ENCODE measurements at regions not wholly inside any gene's neighbourhood (a gene's known extent, or its start where the extent isn't known, plus 50 kb on each side); places are given as distances from the start of the nearest gene placed in this dataset.

DNA sequence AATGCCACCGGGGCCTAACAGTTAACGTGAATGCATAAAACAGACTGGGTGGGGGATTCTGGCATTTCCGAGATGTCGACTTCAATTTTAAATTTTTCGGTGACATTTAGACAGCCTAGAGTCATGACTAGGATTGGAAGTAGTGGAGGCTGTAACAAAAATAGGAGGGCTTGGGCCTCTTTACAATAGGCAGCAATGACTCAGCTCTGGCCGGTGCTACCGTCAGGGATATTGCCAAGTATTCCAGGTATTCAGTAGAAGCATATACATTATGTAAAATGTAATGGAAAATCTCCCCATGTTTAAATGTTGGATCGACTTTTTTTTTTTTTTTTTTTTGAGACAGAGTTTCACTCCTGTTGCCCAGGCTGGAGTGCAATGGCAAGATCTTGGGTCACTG is 136.2 kb upstream of the STMND1 start:
- no peaks in the 10 kb centered on the region for H3K27me3 Mint-ChIP-seq (ENCODE audit: low read depth)

DNA sequence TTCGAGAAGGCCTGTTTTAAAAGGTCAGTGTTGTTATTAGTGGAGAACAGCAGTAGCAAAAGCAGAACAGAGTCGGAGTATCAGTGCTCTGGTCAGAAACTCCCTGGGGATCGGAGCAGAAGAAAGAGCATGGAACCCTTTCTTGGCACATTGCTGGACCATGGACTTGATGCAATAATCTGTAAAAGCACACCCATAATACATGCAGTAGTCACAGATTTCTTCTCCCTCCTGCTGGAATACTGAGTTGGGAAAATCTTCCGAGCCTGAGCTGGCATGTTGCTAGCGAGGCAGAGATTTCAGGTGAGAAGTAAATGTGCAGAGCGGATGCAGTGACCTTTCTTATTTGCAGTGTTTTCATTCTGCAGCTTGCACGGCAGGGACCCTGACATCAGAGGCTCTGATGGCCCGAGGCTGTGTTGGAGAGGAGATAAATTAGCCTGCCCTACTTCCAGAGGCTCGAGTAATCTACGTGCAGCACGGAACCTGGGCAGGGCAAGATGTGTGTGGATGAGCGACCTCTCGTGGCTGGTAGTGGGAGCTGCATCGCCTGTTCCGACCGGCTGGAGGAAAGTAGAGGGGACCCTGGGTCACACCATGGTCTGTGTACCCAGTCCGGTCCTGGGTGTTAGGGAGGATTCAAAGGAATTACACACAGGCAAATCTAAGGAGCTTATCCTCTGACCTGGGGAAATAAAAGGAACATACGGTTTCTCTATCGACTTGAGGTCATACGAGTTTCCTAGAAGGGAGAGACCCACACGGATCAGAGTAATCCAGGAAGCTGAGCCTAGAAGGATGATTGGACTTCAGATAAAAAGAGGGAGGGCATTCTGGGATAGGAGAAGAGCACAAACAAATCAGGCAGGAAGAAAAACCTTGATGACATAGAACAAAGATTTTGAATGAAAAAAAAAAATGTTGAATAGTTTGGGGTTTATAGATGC is 137.0 kb upstream of the STMND1 start:
- Mint-ChIP-seq H3K36me3 (ENCODE audit: low read depth) (no peaks in the 10 kb centered on the region), H3K27ac (ENCODE audit: unreplicated experiment) (peak overlapping the region; percentile 86)

More for the DNA sequence above, 136.2 kb upstream of the STMND1 start:
- no peak for DNase-seq (ENCODE audit: low spot score)
- peaks cover 51% of the 10 kb centered on the region for H3K4me1 Mint-ChIP-seq (ENCODE audit: low read depth)
- H3K4me3 Mint-ChIP-seq (ENCODE audit: unreplicated experiment) = no peak overlapping the region
- no peaks in the 10 kb centered on the region for H3K9me3 Mint-ChIP-seq (ENCODE audit: low read depth)
- TF ChIP-seq, protein P1, sequence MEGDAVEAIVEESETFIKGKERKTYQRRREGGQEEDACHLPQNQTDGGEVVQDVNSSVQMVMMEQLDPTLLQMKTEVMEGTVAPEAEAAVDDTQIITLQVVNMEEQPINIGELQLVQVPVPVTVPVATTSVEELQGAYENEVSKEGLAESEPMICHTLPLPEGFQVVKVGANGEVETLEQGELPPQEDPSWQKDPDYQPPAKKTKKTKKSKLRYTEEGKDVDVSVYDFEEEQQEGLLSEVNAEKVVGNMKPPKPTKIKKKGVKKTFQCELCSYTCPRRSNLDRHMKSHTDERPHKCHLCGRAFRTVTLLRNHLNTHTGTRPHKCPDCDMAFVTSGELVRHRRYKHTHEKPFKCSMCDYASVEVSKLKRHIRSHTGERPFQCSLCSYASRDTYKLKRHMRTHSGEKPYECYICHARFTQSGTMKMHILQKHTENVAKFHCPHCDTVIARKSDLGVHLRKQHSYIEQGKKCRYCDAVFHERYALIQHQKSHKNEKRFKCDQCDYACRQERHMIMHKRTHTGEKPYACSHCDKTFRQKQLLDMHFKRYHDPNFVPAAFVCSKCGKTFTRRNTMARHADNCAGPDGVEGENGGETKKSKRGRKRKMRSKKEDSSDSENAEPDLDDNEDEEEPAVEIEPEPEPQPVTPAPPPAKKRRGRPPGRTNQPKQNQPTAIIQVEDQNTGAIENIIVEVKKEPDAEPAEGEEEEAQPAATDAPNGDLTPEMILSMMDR (IDR thresholded peaks at IDR 0.05) = no peak
- H3K27ac Mint-ChIP-seq (ENCODE audit: unreplicated experiment) = no peak overlapping the region
- H3K36me3 Mint-ChIP-seq (ENCODE audit: low read depth) = no peaks in the 10 kb centered on the region

GRCh38 chr6:16961577-16961976 is 140.3 kb upstream of the STMND1 start:
- peak overlapping the region; percentile 25 for H3K27ac Mint-ChIP-seq (ENCODE audit: unreplicated experiment)
- H3K4me1 Mint-ChIP-seq (ENCODE audit: low read depth) = peaks cover 36% of the 10 kb centered on the region

More for the DNA sequence above, 137.0 kb upstream of the STMND1 start:
- H3K9me3 Mint-ChIP-seq (ENCODE audit: low read depth) = no peaks in the 10 kb centered on the region
- H3K4me3 Mint-ChIP-seq (ENCODE audit: unreplicated experiment) = peak overlapping the region; percentile 54
- TF ChIP-seq, protein P1 (IDR thresholded peaks at IDR 0.05) = peak; percentile 98
- no peak for DNase-seq (ENCODE audit: low spot score)
- H3K27me3 Mint-ChIP-seq (ENCODE audit: low read depth) = no peaks in the 10 kb centered on the region
- peaks cover 45% of the 10 kb centered on the region for H3K4me1 Mint-ChIP-seq (ENCODE audit: low read depth)

DNA sequence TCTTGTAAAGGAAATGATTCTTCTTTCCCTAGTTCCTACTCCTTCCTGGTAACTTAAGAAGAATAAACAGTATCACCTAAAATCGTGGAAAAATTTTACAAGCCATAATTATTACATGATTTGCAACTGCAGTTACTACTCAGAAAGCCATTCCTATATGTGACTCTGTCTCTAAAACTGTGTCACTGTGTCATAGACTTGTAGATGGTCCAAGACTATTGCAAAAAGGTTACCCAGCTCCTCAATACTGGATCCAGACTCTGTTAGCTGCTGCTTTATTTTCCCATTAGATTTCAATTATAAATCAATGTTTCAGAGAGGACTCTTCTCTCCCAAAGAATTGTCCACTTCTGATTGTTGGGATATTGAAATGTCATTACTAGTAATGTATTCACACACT is 142.1 kb upstream of the STMND1 start:
- no peak overlapping the region for H3K4me3 Mint-ChIP-seq (ENCODE audit: unreplicated experiment)
- no peaks in the 10 kb centered on the region for H3K9me3 Mint-ChIP-seq (ENCODE audit: low read depth)
- TF ChIP-seq, protein P1 (IDR thresholded peaks at IDR 0.05) = no peak
- H3K4me1 Mint-ChIP-seq (ENCODE audit: low read depth) = peaks cover 23% of the 10 kb centered on the region
- no peaks in the 10 kb centered on the region for H3K27me3 Mint-ChIP-seq (ENCODE audit: low read depth)
- no peak for DNase-seq (ENCODE audit: low spot score)
- no peak overlapping the region for H3K27ac Mint-ChIP-seq (ENCODE audit: unreplicated experiment)
- no peaks in the 10 kb centered on the region for H3K36me3 Mint-ChIP-seq (ENCODE audit: low read depth)

More at GRCh38 chr6:16961577-16961976, 140.3 kb upstream of the STMND1 start:
- DNase-seq (ENCODE audit: low spot score) = no peak
- Mint-ChIP-seq H3K27me3 (ENCODE audit: low read depth) (no peaks in the 10 kb centered on the region), H3K4me3 (ENCODE audit: unreplicated experiment) (no peak overlapping the region), H3K36me3 (ENCODE audit: low read depth) (no peaks in the 10 kb centered on the region), H3K9me3 (ENCODE audit: low read depth) (no peaks in the 10 kb centered on the region)
- TF ChIP-seq, protein P1 (IDR thresholded peaks at IDR 0.05) = no peak

DNA sequence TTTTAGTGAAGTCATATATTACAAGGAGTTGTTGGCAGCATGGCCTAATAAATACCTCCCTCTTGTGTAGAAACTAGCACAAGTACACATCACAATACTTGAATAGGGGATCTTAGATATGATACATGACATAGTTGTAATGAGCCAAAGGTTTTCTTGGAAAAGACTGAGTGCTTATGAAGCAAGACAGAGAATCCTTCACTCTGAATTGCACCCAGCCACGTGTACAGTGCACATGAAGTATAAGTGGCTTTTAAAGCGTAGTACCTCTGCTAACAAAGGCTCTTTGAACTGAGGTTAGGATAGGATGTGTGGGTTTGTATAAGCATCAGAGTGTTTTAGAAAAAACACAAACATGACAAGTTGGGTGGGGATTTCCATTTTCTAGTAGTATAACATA is 145.5 kb upstream of the STMND1 start:
- Mint-ChIP-seq H3K4me3 (ENCODE audit: unreplicated experiment) (no peak overlapping the region), H3K27me3 (ENCODE audit: low read depth) (no peaks in the 10 kb centered on the region), H3K9me3 (ENCODE audit: low read depth) (no peaks in the 10 kb centered on the region), H3K27ac (ENCODE audit: unreplicated experiment) (no peak overlapping the region), H3K36me3 (ENCODE audit: low read depth) (no peaks in the 10 kb centered on the region), H3K4me1 (ENCODE audit: low read depth) (peaks cover 4% of the 10 kb centered on the region)
- DNase-seq (ENCODE audit: low spot score) = no peak
- TF ChIP-seq, protein P1 (IDR thresholded peaks at IDR 0.05) = peak; percentile 32

All from chondrocyte (in vitro differentiated cells).